Fibroblast of the conjunctiva (primary cell): ENCODE measurements at regions not wholly inside any gene's neighbourhood (a gene's known extent, or its start where the extent isn't known, plus 50 kb on each side); places are given as distances from the start of the nearest gene placed in this dataset.

Experiments
- DNase-seq: peaks from one replicate; pipeline ENCODE4 v3.0.0-alpha.2; 2010; ENCODE audit warnings: low read depth

GRCh38 chr12:127414636-127415035 is 852.3 kb upstream of the TMEM132C start:
- no peak for DNase-seq

DNA sequence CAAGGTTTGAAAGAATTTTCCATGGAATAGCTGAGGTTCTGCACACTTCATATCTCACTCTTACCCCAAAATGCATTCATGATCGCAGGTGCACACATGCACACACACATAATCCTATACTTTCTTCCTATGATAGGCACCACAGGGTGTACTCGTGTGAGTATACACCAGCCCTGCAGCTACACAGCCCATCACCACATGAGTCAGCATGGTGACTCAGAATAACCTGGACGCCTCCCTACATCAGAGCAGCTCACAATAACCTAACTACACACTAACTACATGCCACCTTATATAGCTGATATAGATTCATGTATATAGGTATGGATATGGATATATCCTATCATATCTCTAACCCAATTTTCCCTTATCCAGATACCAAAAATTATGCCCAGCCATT is 850.2 kb upstream of the TMEM132C start:
- no peak for DNase-seq

- no peak for DNase-seq
Measured at GRCh38 chr12:127419111-127419510, 847.9 kb upstream of the TMEM132C start.

GRCh38 chr12:127421614-127422013 is 845.4 kb upstream of the TMEM132C start:
- no peak for DNase-seq

- DNase-seq: no peak
Measured at GRCh38 chr12:127422935-127423566, 843.9 kb upstream of the TMEM132C start.

DNA sequence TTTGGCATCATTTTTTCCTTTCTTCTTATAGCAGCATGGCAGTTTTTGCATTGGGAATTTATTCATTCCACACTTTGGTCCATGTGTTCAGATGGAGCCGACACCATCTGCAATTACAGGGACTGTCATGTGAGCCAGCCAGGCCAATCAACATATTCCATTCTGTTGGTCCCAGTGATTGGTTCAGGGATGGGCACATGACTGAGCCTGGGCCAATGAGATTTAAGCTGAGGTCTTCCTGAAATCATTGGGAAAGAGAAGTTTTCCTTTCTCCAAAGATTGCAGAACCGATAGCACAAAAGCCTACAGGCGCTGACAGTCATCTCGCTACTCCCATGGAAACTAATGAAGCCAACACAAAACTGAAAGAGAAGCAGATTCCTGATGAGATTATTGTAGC is 841.5 kb upstream of the TMEM132C start:
- no peak for DNase-seq

DNA sequence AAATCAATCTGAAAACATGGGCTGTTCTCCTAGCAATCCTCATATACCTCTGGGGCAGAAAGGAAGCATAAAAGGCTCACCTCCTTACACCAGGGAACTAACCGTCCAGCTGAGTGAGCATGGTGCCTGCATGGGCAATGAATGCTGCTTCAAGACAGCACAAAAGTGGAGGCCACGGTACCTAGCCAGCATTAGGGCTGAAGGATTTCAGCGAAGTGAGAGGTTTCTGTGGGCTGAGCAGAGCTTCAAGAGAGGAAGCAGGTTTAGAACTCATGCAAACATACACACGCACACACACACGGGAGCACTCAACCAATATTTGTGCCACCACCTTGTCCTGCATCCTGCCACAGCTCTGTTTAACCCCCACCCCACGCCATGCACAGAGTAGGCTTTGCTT is 838.5 kb upstream of the TMEM132C start:
- no peak for DNase-seq

DNA sequence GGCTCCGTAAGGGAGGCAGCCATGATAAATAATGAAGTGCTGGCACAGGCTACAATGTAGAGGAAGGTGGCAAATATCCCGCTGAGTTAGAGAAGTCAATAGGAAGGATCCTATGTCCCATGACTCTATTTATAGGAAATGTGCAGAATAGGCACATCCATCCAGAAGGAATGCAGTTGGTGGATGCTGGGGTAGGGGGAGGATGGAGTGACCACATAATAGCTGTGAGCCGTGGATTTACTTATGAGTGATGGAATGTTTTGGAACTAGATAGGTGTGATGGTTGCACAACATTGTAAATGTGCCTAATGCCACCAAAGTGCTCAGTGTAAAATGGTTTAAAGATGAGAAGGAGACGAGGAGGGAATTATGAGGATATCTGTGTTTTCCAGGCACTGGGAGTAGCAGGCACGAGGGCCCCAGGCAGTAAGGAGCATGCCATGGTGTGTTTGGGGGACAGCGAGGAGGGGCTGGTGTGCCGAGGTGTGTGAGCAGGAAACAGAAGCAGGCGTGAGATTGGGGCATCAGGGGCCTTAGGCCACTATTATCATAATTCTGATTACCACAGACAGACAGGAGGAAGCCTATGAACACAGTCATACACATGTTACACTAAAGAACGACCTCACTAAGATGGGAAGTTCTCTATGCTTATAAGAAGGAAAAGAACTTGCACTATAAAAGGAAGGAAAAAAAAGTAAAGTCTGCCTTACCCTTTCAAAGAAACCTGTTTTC is 837.3 kb upstream of the TMEM132C start:
- no peak for DNase-seq

GRCh38 chr12:127430401-127430800 is 836.6 kb upstream of the TMEM132C start:
- DNase-seq: no peak

DNA sequence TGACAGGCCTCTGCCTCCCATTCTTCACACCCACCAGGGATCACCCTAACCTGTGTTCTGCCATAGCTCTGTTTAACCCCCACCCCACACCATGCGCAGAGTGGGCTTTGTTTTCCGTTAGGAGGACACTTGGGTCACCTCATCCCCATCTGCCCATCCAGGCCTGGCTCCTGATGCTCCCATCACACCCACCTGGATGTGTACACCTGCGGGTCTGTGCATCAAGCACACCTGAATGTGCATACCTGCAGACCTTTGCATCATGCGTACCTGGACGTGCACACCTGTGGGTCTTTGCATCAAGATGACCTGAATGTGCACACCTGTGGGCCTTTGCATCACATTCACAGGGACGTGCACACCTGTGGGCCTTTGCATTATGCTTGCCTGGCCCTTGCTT is 835.8 kb upstream of the TMEM132C start:
- DNase-seq: no peak

- DNase-seq: no peak
Measured at GRCh38 chr12:127431594-127431993, 835.4 kb upstream of the TMEM132C start.

GRCh38 chr12:127435439-127435838 is 831.5 kb upstream of the TMEM132C start:
- no peak for DNase-seq

GRCh38 chr12:127438512-127439244 is 828.3 kb upstream of the TMEM132C start:
- DNase-seq: no peak

GRCh38 chr12:127445581-127446139 is 821.3 kb upstream of the TMEM132C start:
- no peak for DNase-seq

- no peak for DNase-seq
Measured at GRCh38 chr12:127448906-127449305, 818.1 kb upstream of the TMEM132C start.

DNA sequence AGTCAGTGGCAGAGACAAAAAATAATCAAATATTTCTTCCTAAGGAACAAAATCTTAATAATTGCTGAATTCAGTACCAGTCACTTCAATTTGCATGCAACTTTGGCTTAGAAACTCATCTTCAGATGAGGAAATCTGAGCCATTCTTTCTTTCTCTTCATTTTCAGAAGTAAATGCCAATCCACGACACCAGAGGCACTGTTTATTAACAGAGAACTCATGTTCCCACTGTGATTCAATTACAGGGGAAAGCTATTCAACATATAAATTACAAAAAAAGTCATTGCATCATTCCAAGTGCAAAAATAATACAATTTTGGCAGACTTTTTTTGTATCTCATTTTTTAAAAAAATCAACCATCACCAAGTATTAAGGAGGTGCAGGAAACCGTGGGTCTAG is 816.1 kb upstream of the TMEM132C start:
- DNase-seq: no peak

DNA sequence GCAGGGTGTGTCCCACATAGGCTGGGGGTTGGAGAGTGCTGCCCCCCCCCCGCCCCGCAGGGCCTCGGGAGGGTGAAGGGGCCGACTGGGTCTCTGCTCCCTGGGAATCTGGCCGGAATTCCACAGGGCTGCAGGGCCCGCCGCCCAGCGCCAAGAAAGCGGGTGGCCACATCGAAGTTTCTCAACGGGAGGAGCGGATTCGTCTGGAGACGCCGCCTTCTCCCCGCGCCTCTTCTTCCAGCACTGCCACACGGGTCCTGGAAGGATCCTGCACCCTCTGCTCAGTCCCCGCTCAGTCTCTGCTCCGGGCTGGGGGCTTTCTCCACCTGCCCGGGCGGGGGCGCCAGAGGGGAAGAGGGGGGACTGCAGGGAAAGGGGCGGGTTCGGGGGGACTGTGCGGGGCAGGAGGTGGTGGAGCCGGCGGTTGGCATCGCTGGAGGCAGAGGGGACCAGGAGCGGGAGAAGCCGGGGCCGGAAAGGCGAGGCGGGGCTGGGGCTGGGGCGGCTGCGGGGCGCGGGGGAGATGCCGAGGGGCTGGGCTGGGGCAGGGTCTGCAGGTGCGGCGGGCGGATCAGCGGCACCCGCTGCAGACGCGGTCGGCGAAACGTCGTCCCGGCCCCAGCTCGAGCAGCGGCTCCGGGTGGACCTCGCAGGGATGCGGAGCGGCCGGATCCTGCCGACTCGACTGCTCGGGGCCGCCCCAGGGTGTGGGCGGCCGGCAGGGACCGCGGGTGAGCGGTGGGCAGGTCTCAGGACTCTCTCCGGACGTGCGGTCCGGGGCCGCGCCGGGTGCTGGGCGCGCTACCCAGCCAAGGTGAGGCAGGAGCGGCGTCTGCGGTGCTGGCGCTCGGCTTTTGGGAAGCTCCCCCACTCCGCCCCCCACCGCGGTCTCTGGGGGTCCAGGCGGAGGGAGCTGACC is 811.4 kb upstream of the TMEM132C start:
- no peak for DNase-seq

DNA sequence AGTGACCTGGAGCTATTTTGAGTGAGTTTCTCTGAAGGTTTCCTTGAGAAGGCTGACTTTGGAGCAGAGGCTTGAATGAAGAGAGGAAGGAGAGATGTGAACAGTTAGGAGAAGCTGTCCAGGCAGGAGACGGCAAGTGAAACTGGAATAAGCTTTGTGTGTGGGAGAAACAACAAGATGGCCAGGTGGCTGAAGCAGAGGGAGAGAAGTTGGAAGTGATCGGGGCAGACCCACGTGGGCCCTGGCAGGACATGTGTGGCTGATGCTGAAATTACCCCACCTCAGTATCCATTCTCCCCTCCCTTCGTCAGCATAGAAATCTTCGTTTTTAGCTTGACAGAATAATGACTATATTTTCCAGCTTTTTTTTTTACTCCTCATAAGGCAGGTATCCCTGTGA is 809.2 kb upstream of the TMEM132C start:
- no peak for DNase-seq

DNA sequence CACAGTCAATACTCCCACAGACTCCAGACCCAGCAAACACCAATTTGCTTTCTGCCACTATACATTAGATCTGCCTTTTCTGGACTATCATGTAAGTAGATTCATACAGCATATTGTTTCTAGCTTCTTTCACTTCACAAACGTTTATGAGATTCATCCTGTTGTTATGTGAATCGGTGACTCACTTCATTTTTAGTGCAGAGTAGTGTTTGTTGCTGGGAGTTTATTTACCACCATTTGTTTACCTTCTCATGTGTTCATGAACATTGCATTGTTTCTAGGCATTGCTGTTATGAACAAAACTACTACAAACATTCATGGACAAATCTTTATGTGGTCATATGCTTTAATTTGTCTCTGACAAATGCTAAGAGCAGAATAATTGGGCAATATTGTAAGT is 807.8 kb upstream of the TMEM132C start:
- DNase-seq: no peak

DNA sequence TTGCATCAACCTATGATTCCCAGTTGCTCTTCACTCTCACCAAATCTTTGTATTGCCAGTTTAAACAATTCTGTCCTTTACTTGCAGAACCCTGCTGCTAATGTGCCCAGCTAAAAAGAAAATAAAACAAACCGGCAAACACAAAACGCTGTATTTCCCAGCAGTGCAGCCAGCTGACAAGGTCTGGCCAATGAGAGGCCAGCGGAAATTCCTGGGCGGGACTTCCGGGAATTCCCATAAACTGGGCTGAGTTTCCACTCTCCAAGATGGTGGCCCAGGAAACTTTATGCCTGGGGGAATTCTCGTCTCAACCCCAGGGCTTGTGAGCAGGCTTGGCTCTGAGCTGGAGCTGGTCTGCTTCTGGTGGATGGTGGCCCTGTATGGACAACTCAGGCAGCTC is 807.3 kb upstream of the TMEM132C start:
- no peak for DNase-seq

GRCh38 chr12:127463237-127463636 is 803.7 kb upstream of the TMEM132C start:
- no peak for DNase-seq

GRCh38 chr12:127469331-127469730 is 797.6 kb upstream of the TMEM132C start:
- DNase-seq: no peak
